IPS-15b (cell line): ENCODE measurements at regions not wholly inside any gene's neighbourhood (a gene's known extent, or its start where the extent isn't known, plus 50 kb on each side); places are given as distances from the start of the nearest gene placed in this dataset.

Experiments used
- H3K27me3 ChIP-seq: one replicate; pipeline ENCODE4 v1.6.1; 2013; ENCODE audit warnings: low read length; ENCODE audit not compliant: control insufficient read depth, insufficient read depth
- H3K36me3 ChIP-seq: one replicate; pipeline ENCODE4 v1.6.1; 2013; ENCODE audit warnings: low read length; ENCODE audit not compliant: control insufficient read depth, insufficient read depth
- H3K4me1 ChIP-seq: one replicate; pipeline ENCODE4 v1.6.1; 2013; ENCODE audit warnings: mild to moderate bottlenecking, low read length; ENCODE audit not compliant: control insufficient read depth, insufficient read depth
- H3K4me3 ChIP-seq: one replicate; pipeline ENCODE4 v1.5.1; 2013; ENCODE audit warnings: low read depth, low read length
- H3K9ac ChIP-seq: one replicate; pipeline ENCODE4 v1.6.1; 2013; ENCODE audit warnings: low read depth, mild to moderate bottlenecking, low read length
- H3K9me3 ChIP-seq: one replicate; pipeline ENCODE4 v1.6.1; 2013; ENCODE audit warnings: mild to moderate bottlenecking, low read length; ENCODE audit not compliant: control insufficient read depth, insufficient read depth

- Histone ChIP-seq H3K4me3 (no peak overlapping the region), H3K9ac (no peak overlapping the region), H3K27me3 (no peaks in the 10 kb centered on the region), H3K36me3 (no peaks in the 10 kb centered on the region), H3K9me3 (no peaks in the 10 kb centered on the region), H3K4me1 (no peaks in the 10 kb centered on the region)
These were observed 63.9 kb upstream of the MAP1LC3B2 start for GRCh38 chr12:116495260-116495659.

GRCh38 chr12:116497051-116497591 lies 62.1 kb upstream of the MAP1LC3B2 start:
- Histone ChIP-seq H3K27me3 (no peaks in the 10 kb centered on the region), H3K4me1 (no peaks in the 10 kb centered on the region), H3K4me3 (no peak overlapping the region), H3K36me3 (no peaks in the 10 kb centered on the region), H3K9me3 (no peaks in the 10 kb centered on the region), H3K9ac (no peak overlapping the region)

- Histone ChIP-seq H3K9ac (no peak overlapping the region), H3K4me1 (no peaks in the 10 kb centered on the region), H3K9me3 (no peaks in the 10 kb centered on the region), H3K4me3 (no peak overlapping the region), H3K36me3 (no peaks in the 10 kb centered on the region), H3K27me3 (no peaks in the 10 kb centered on the region)
These were observed 60.7 kb upstream of the MAP1LC3B2 start for GRCh38 chr12:116498471-116498870.

GRCh38 chr12:116502141-116502725 lies 56.9 kb upstream of the MAP1LC3B2 start:
- Histone ChIP-seq H3K27me3 (no peaks in the 10 kb centered on the region), H3K4me3 (no peak overlapping the region), H3K4me1 (peaks cover 4% of the 10 kb centered on the region), H3K36me3 (no peaks in the 10 kb centered on the region), H3K9me3 (no peaks in the 10 kb centered on the region), H3K9ac (no peak overlapping the region)

DNA sequence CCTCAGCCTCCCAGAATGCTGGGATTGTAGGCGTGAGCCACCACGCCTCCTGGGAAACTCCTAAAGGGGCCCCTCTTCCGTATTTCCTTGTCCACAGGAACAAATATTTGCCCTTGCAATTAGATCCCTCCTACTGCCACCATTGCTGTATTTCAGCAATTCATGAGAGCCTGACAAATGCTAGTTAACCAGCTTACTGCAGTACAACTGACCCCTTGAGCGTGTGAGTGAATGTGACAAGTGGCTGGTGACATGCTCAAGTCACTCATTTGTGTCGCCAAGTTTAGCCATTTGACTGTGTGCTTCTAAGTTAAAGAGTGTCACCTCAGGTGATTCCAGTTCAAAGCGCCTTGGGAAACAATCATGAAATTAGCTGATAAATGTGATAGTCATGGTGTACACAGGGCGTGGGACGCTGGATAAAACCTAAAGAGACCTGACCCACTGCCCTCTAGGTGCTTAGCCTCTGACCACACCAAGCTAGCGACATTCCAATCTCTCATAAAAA lies 56.1 kb upstream of the MAP1LC3B2 start:
- Histone ChIP-seq H3K9ac (no peak overlapping the region), H3K36me3 (no peaks in the 10 kb centered on the region), H3K27me3 (no peaks in the 10 kb centered on the region), H3K4me1 (peaks cover 6% of the 10 kb centered on the region), H3K9me3 (no peaks in the 10 kb centered on the region), H3K4me3 (no peak overlapping the region)

DNA sequence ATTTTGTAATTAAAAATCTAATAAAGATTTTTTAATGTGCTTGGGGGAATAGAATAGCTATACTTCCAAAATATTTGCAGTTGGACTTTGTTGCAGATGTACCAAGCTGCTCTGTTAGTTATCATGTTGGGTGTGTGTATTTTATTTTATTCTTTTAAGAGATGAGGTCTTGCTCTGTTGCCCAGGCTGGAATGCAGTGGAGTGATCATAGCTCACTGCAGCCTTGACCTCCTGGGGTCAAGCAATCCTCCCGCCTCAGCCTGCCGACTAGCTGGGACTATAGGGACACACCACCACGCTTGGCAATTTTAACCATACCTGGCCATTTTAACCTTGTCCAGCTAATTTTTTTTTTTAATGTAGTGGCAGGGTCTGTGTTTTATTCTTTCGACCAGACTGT lies 54.7 kb upstream of the MAP1LC3B2 start:
- H3K4me3 ChIP-seq, result no peak overlapping the region
- H3K4me1 ChIP-seq, result peaks cover 6% of the 10 kb centered on the region

DNA sequence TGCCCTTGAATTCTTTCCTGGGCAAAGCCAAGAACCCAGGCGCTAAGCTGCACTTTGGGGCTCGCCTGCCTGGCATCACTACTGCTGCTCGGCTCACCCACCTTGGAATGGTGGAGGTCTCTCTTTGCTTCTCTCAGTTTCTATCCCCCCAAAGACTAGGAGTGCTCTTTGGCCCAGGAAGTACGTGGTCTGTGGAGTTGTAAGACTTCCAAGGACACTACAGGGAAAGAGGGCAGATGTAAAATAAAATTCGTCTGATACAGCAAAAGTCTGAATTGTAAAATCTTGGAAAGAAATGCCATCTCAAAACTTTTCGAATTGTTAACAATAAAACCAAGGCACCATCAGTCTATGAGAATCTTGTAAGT lies 52.5 kb upstream of the MAP1LC3B2 start:
- Histone ChIP-seq H3K9ac (no peak overlapping the region), H3K27me3 (no peaks in the 10 kb centered on the region), H3K4me3 (peak overlapping the region; percentile 41), H3K4me1 (peaks cover 6% of the 10 kb centered on the region), H3K36me3 (no peaks in the 10 kb centered on the region), H3K9me3 (no peaks in the 10 kb centered on the region)

More for the DNA sequence above, 54.7 kb upstream of the MAP1LC3B2 start:
- Histone ChIP-seq H3K9me3 (no peaks in the 10 kb centered on the region), H3K27me3 (no peaks in the 10 kb centered on the region), H3K36me3 (no peaks in the 10 kb centered on the region), H3K9ac (no peak overlapping the region)

- Histone ChIP-seq H3K27me3 (no peaks in the 10 kb centered on the region), H3K4me3 (peak overlapping the region; percentile 71), H3K4me1 (peaks cover 6% of the 10 kb centered on the region), H3K9me3 (no peaks in the 10 kb centered on the region), H3K9ac (peak overlapping the region; percentile 60), H3K36me3 (no peaks in the 10 kb centered on the region)
These were observed 50.7 kb upstream of the MAP1LC3B2 start for GRCh38 chr12:116508145-116509121.
